GM10266 (cell line): ENCODE measurements at regions not wholly inside any gene's neighbourhood (a gene's known extent, or its start where the extent isn't known, plus 50 kb on each side); places are given as distances from the start of the nearest gene placed in this dataset.
"Not testable (repeated sequence)": the region's sequence is repeated elsewhere in the genome, so short reads cannot be mapped to it uniquely, and the experiment has no call there.

ENCODE experiments used
- DNase-seq: peaks from one replicate; pipeline ENCODE4 v3.0.0; 2012; ENCODE audit errors: extremely low spot score
- TF ChIP-seq, protein P1 (sequence below): IDR thresholded peaks from 2 replicates; pipeline ENCODE4 v1.5.1; 2012; ENCODE audit warnings: mild to moderate bottlenecking, low read depth; ENCODE audit not compliant: control insufficient read depth, insufficient read depth; ENCODE audit errors: missing control alignments

DNA sequence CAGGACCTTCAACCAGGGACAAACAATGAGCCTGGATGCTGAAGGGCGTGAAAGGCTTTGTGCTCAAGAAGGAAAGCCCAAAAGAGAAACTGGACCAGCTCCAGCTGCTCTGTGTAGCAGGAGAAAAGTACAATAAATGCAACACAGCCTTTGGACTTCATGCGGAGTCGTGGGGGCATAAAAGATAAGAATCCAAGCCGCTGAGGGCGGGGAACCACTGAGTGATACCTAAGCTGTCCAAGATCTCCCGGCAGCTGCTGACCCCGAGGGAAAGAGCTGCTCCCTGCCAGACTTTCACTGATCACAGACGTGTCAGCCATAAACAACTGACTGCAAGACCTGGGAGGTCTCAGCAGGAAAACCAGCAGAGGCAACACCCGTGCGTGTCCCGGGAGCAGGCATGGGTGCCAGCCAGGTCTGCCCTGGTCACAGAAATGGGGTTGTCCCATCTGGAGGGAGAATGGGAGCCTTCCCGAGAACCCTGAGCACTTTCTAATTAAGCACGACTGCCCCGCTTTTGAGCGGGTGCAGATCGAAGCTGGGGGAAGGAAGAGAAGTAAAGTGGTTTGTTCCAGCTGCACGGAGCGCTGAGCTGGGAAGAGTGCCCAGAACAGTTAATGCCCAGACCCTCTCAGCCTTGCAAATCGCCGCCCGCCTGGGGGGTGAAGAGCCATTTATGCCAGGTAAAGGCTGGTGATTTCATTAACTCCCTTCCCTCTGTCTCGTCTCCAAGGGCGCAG lies 68.3 kb upstream of the TARDBP start:
- TF ChIP-seq, protein P1, sequence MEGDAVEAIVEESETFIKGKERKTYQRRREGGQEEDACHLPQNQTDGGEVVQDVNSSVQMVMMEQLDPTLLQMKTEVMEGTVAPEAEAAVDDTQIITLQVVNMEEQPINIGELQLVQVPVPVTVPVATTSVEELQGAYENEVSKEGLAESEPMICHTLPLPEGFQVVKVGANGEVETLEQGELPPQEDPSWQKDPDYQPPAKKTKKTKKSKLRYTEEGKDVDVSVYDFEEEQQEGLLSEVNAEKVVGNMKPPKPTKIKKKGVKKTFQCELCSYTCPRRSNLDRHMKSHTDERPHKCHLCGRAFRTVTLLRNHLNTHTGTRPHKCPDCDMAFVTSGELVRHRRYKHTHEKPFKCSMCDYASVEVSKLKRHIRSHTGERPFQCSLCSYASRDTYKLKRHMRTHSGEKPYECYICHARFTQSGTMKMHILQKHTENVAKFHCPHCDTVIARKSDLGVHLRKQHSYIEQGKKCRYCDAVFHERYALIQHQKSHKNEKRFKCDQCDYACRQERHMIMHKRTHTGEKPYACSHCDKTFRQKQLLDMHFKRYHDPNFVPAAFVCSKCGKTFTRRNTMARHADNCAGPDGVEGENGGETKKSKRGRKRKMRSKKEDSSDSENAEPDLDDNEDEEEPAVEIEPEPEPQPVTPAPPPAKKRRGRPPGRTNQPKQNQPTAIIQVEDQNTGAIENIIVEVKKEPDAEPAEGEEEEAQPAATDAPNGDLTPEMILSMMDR = no peak
- no peak for DNase-seq

DNA sequence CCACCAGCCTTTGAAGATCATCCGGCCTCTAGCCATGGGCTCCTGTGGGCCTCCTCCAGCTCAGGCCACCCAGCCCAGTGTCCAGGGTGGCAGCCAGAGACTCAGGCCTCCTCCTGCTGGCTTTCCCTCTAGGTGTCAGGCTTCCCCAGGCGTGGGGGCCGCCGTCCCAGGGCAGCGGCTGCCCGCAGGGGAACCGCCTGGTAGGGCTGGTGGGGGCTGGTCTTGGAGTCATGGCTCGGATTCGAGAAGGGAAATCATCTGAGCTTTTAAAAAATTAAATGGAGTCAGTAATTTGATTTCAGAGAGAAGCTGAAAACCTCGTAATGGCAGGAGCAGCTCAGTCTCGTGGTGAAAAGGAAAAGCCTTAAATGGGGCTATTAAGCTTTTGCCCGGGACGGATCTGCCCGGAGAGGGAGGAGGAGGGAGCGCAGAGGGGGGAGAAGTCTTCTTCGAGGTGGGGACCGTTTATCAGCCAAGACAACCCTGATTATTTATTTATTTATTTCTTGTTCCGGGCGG lies 66.4 kb upstream of the TARDBP start:
- TF ChIP-seq, protein P1 = peak; percentile 11

DNA sequence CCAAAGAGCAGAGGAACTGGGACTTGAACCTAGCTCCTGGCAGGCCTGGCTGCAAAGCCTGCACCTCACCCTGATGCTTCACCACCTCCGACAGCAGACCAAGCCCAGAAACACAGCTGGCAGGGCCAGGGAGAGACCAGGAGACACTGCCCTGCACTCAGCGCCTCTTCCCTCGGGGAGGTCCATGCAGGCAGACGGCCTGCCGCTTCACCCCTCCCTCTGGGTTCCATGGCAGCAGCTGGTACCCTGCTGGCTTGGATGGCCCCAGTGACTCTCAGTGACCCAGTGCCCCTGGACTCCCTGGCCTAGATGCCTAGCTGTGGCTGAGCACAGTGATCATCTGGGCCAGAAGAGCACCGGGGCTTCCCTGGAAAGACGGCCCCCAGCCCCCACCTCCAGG lies 65.3 kb upstream of the TARDBP start:
- TF ChIP-seq, protein P1 = no peak
- DNase-seq = no peak

More for the DNA sequence above, 66.4 kb upstream of the TARDBP start:
- DNase-seq = no peak

DNA sequence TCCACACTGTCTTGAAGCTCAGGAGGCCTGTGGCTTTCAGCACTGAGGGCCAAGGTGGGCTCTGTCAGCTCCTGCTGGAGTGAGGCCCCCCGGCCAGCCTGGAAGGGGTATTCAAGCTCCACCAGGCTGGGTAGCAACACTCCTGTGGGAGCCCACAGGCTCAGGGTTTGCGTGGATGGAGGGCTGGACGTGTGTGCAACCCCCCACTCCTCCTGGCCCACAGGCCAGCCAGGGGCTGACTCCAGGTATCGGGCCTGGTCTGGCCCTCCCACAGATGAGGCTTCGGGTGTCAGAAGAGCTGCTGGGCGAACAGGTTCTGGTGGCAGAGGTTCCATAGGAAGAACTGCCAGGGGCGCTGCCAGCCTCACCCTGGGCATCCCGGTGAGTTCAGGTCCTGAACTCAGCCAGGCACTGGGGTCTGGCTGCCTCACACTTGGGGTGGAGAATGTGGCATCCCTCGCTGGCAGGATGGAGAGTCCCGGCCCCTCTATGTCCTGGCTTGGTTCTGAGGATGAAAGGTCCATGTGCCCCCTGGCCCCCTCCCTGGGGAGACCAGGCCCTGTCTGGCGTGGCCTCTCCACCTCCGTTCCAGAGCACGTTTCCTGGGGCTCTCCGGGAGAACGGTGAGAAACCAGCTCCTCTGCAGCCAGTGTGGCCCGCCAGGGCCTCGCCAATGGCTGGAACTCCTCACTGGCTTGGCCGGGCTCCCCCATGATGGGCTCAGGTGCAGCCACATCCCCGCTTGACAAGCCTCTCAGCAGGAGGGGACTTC lies 64.6 kb upstream of the TARDBP start:
- no peak for DNase-seq
- TF ChIP-seq, protein P1 = no peak

DNA sequence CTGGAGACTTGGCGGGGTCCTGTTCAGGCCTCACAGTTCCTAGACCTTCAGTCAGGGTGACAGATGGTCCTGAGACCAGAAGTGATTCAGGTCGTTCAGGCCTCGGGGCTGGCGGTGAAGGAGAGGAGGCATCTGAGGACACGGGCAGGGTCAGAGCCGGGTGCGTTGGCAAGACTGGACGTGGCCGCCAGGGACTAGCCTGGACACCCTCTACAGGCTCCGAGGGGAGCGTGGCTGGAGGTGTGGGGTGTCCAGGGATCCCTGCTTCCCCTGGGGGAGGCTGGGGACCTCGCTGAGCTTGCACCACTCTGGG lies 64.0 kb upstream of the TARDBP start:
- TF ChIP-seq, protein P1 = no peak
- DNase-seq = no peak

DNA sequence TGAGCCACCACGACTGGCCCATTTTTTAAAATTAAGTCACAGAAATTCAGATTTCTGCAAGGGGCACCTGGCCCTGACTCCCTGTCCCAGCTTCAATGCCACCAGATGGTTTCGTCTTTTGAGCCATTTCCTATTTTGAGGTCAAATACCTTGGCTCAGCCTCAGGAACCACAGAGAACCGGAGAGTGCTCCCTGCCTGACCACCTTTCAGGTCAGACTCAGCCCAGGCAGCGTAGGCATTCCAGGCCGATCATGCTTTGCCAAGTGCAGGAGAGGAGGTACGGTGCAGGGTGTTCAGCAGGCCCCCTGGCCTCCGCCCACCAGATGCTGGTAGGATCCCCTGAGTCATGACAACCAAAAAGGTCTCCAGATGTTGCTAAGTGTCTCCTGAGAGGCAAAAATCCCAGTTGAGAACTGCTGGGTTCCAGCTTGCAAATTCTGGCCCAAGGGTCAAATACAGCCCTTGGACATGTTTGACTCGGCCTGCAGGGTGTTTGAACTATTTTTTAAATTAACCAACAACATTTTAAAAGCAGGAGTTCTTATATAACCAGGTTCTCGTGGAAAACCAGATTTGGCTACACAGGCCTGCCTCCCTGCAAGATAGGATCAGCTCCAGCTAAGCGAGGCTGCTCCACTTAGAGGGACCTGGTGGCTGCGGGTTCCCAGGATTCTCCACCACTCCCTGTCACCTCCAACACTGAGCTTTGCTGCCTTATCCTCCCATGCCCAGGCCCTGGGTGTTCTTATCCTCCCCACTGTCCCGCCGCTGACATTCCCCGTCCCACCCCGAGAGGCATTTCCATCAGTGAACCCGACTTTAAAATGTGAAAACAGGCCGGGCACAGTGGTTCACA lies 61.9 kb upstream of the TARDBP start:
- TF ChIP-seq, protein P1 = no peak
- no peak for DNase-seq

DNA sequence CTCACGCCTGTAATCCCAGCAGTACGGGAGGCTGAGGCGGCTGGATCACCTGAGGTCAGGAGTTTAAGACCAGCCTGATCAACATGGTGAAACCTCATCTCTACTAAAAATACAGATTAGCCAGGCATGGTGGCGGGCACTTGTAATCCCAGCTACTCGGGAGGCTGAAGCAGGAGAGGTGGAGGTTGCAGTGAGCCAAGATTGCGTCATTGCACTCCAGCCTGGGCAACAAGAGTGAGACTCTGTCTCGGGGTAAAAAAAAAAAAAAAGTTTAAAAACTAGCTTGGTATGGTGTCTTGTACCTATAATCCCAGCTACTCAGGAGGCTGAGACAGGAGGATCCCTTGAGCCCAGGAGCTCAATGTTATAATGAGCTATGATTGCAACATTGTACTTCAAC lies 61.2 kb upstream of the TARDBP start:
- not testable (repeated sequence) for DNase-seq
